ENCODE measurements at regions not wholly inside any gene's neighbourhood (a gene's known extent, or its start where the extent isn't known, plus 50 kb on each side); places are given as distances from the start of the nearest gene placed in this dataset.

DNA sequence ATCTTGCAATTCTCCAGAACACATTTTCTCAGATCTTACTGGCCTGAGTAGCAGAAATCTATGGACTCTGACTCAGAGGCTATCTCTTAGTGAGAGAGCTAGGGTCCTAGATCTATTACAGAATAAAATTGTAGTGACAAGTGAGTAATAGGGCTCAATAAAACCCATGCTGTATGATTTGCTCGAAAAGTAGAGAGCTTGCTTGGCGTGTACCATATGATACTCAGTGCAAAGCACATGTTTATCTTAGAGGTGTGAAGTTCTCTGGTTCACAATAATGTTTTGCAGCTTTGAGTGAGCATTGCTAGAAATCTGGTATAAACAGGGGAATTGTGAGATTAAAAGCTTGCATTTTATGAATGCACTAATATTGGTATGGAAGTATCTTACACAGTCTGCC is 87.8 kb upstream of the PRSS16 start:
- TF ChIP-seq HNRNPL (IDR thresholded peaks at IDR 0.05; ENCODE audit: low read depth, low read length) (no peak), CREB1 (IDR thresholded peaks at IDR 0.05) (no peak), CREB1 (CRISPR knock-in tag; IDR thresholded peaks at IDR 0.05) (no peak), CTCF (CRISPR knock-in tag; IDR thresholded peaks at IDR 0.05) (no peak), KLF16 (CRISPR knock-in tag; IDR thresholded peaks at IDR 0.05) (no peak), JUNB (CRISPR knock-in tag; IDR thresholded peaks at IDR 0.05; ENCODE audit: borderline replicate concordance) (no peak), FOXM1 (CRISPR knock-in tag; IDR thresholded peaks at IDR 0.05) (no peak), BRCA1 (CRISPR knock-in tag; IDR thresholded peaks at IDR 0.05) (no peak)

Measured in HepG2 (cell line).